CD14-positive monocyte (primary cell): ENCODE measurements at regions not wholly inside any gene's neighbourhood (a gene's known extent, or its start where the extent isn't known, plus 50 kb on each side); places are given as distances from the start of the nearest gene placed in this dataset.

Experiments used
- DNase-seq, 3 donors: peaks; one replicate each; pipeline ENCODE4 v3.0.0-alpha.2; 2011 to 2022
- H2AFZ ChIP-seq: 2 replicates; pipeline ENCODE4 v1.6.0; 2012; ENCODE audit warnings: mild to moderate bottlenecking, low read depth, low read length, inconsistent platforms; ENCODE audit not compliant: insufficient read depth, poor library complexity, severe bottlenecking
- H3K27ac ChIP-seq, 2 donors: 1 replicate in 1 of 2; 2 replicates in 1 of 2; pipeline ENCODE4 v1.5.1; 2012 to 2013; ENCODE audit warnings: low read length in 2 of 2, control low read depth in 1 of 2, inconsistent platforms in 1 of 2, low read depth in 1 of 2, mild to moderate bottlenecking in 1 of 2
- H3K27me3 ChIP-seq, 2 donors: one replicate each; pipeline versions ENCODE4 v1.6.0 to v1.6.1; 2011 to 2013; ENCODE audit warnings: low read length in 2 of 2; ENCODE audit not compliant: control insufficient read depth in 2 of 2, insufficient read depth in 2 of 2
- H3K36me3 ChIP-seq, 2 donors: replicated peaks in 1 of 2; 1 replicate in 1 of 2; 2 replicates in 1 of 2; pipeline versions ENCODE4 v1.5.1 to v1.6.1; 2012 to 2013; ENCODE audit warnings: low read length in 2 of 2, control low read depth in 1 of 2, inconsistent platforms in 1 of 2, mild to moderate bottlenecking in 1 of 2; ENCODE audit not compliant: insufficient read depth in 2 of 2, control insufficient read depth in 1 of 2
- H3K4me1 ChIP-seq, 2 donors: 1 replicate in 1 of 2; 2 replicates in 1 of 2; pipeline versions ENCODE4 v1.5.1 to v1.6.1; 2012 to 2013; ENCODE audit warnings: low read length in 2 of 2, control low read depth in 1 of 2, inconsistent platforms in 1 of 2, mild to moderate bottlenecking in 1 of 2, moderate library complexity in 1 of 2; ENCODE audit not compliant: insufficient read depth in 2 of 2, control insufficient read depth in 1 of 2
- H3K4me2 ChIP-seq: replicated peaks from 2 replicates; pipeline ENCODE3; 2012; ENCODE audit warnings: low read length, moderate library complexity, mild to moderate bottlenecking; ENCODE audit not compliant: poor library complexity, severe bottlenecking; ENCODE audit errors: extremely low read depth
- H3K4me3 ChIP-seq, 3 experiments: fragments of 200-600 bp in 1 of 3; sonication (generic) in 1 of 3; replicated peaks in 1 of 3; 1 replicate in 2 of 3; 2 replicates in 1 of 3; pipeline ENCODE4 v1.5.1; 2011 to 2013; ENCODE audit warnings: low read length in 3 of 3, mild to moderate bottlenecking in 3 of 3, control low read depth in 2 of 3, low read depth in 2 of 3, inconsistent platforms in 1 of 3, moderate library complexity in 1 of 3
- H3K79me2 ChIP-seq: 2 replicates; pipeline ENCODE4 v1.6.0; 2012; ENCODE audit warnings: mild to moderate bottlenecking, control low read depth, inconsistent platforms, low read length, moderate library complexity; ENCODE audit not compliant: insufficient read depth
- H3K9ac ChIP-seq: 2 replicates; pipeline ENCODE4 v1.6.0; 2017; ENCODE audit warnings: low read length, mild to moderate bottlenecking; ENCODE audit not compliant: insufficient read depth, poor library complexity, severe bottlenecking
- H3K9me3 ChIP-seq, 2 donors: replicated peaks in 1 of 2; 1 replicate in 1 of 2; 2 replicates in 1 of 2; pipeline versions ENCODE4 v1.5.1 to v1.6.1; 2012 to 2013; ENCODE audit warnings: low read length in 2 of 2, control low read depth in 1 of 2; ENCODE audit not compliant: control insufficient read depth in 1 of 2, insufficient read depth in 1 of 2
- H4K20me1 ChIP-seq: 2 replicates; pipeline ENCODE4 v1.6.0; 2012; ENCODE audit warnings: mild to moderate bottlenecking, low read length, control low read depth, moderate library complexity; ENCODE audit not compliant: insufficient read depth
- H3K27ac Mint-ChIP-seq, 7 donors: one replicate each; pipeline ENCODE4 v1.8.0; 2020; ENCODE audit warnings: mild to moderate bottlenecking in 7 of 7, mixed read lengths in 7 of 7, moderate library complexity in 6 of 7, inconsistent platforms in 2 of 7
- H3K27me3 Mint-ChIP-seq, 3 donors: one replicate each; pipeline ENCODE4 v1.8.0; 2021 to 2022; ENCODE audit warnings: low read depth in 3 of 3, mild to moderate bottlenecking in 3 of 3, mixed read lengths in 3 of 3, moderate library complexity in 3 of 3, inconsistent platforms in 1 of 3
- H3K36me3 Mint-ChIP-seq, 2 donors: one replicate each; pipeline ENCODE4 v1.8.0; 2020; ENCODE audit warnings: mixed read lengths in 2 of 2, inconsistent platforms in 1 of 2, mild to moderate bottlenecking in 1 of 2
- H3K4me1 Mint-ChIP-seq: one replicate; pipeline ENCODE4 v1.8.0; 2020; ENCODE audit warnings: mild to moderate bottlenecking, mixed read lengths
- H3K4me3 Mint-ChIP-seq, 2 donors: one replicate each; pipeline ENCODE4 v1.8.0; 2020; ENCODE audit warnings: mild to moderate bottlenecking in 2 of 2, mixed read lengths in 2 of 2, moderate library complexity in 1 of 2
- H3K9me3 Mint-ChIP-seq, 7 donors: one replicate each; pipeline ENCODE4 v1.8.0; 2020 to 2022; ENCODE audit warnings: mixed read lengths in 7 of 7, mild to moderate bottlenecking in 6 of 7, moderate library complexity in 6 of 7, inconsistent platforms in 2 of 7
- WGBS: methylation state at CpG from one replicate; pipeline ENCODE4 v1.1.5; 2013; ENCODE audit warnings: missing lambda C conversion rate; ENCODE audit not compliant: insufficient coverage; 5-methylcytosine and 5-hydroxymethylcytosine counted together
- intact Hi-C, 2 donors: fragments of 100-400 bp; cut with micrococcal nuclease; formaldehyde crosslinking; loops; one replicate each; pipeline versions ENCODE4 v1.15.0 to v1.15.1; 2023
- TF ChIP-seq, protein P1 (sequence below): fragments of 200-600 bp; IDR thresholded peaks from one replicate; pipeline ENCODE4 v1.8.0; 2022; ENCODE audit warnings: antibody characterized with exemption, mild to moderate bottlenecking

DNA sequence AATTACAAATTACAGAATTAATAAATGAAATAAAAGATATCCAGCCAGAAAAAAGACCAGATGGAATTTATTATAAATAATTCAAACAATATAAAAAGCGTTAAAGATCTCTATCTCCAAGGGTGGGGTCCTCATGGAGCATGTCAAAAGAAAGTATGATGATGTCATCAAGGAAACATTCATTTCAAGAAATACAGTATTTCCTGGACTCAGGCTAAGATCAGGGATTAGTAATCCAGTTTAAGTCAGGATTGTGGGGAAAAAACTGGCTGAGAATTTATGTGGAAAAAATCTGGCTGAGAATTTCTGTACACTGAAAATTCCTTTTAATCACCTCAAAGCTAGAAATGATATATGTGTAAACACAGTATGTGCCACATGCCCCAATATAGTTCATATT is 1075.3 kb downstream of the XPNPEP1 start:
- peaks cover 0 to 2% (median 0%) of the 10 kb centered on the region in 7 donors for H3K9me3 Mint-ChIP-seq
- Histone ChIP-seq H3K36me3 (no peaks in the 10 kb centered on the region), H4K20me1 (no peaks in the 10 kb centered on the region), H2AFZ (no peak overlapping the region), H3K79me2 (no peaks in the 10 kb centered on the region), H3K9me3 (peaks cover 0 to 4% of the 10 kb centered on the region in 2 donors), H3K4me3 (no peak overlapping the region), H3K9ac (no peak overlapping the region), H3K27ac (no peak overlapping the region), H3K4me2 (no peak overlapping the region), H3K4me1 (no peaks in the 10 kb centered on the region), H3K27me3 (no peaks in the 10 kb centered on the region)
- DNase-seq, result no peak
- no peak overlapping the region for H3K27ac Mint-ChIP-seq
- no peak overlapping the region for H3K4me3 Mint-ChIP-seq
- H3K4me1 Mint-ChIP-seq, result no peaks in the 10 kb centered on the region
- intact Hi-C loops, result no loop called here
- TF ChIP-seq, protein P1, sequence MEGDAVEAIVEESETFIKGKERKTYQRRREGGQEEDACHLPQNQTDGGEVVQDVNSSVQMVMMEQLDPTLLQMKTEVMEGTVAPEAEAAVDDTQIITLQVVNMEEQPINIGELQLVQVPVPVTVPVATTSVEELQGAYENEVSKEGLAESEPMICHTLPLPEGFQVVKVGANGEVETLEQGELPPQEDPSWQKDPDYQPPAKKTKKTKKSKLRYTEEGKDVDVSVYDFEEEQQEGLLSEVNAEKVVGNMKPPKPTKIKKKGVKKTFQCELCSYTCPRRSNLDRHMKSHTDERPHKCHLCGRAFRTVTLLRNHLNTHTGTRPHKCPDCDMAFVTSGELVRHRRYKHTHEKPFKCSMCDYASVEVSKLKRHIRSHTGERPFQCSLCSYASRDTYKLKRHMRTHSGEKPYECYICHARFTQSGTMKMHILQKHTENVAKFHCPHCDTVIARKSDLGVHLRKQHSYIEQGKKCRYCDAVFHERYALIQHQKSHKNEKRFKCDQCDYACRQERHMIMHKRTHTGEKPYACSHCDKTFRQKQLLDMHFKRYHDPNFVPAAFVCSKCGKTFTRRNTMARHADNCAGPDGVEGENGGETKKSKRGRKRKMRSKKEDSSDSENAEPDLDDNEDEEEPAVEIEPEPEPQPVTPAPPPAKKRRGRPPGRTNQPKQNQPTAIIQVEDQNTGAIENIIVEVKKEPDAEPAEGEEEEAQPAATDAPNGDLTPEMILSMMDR, result no peak
- no CpG with 5 or more reads among the region's 1 CpG for WGBS
- H3K27me3 Mint-ChIP-seq, result no peaks in the 10 kb centered on the region
- H3K36me3 Mint-ChIP-seq, result no peaks in the 10 kb centered on the region

DNA sequence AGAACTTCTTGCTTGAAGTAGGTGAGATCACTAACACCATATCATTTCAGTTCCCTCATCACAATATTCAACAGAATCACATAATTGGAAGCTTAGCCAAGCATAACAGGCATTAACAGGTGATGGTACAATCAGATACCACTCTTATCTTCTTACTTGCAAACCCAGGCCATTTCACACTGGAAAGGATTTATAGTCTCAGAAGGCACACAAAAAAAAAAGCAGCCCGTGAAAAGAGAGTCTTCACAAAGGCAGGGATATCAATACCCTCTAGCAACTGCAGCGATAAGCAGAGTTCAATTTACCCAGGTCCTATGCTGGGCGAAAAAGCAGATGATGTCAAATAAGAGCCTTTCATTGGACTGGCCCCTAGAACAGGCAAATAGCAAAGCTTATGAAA is 1082.4 kb downstream of the XPNPEP1 start:
- TF ChIP-seq, protein P1, result no peak
- Histone ChIP-seq H3K79me2 (no peaks in the 10 kb centered on the region), H3K4me1 (no peaks in the 10 kb centered on the region), H3K27ac (no peak overlapping the region), H3K27me3 (no peaks in the 10 kb centered on the region), H4K20me1 (no peaks in the 10 kb centered on the region), H2AFZ (no peak overlapping the region), H3K9me3 (peaks cover 0 to 4% of the 10 kb centered on the region in 2 donors), H3K9ac (no peak overlapping the region), H3K4me3 (no peak overlapping the region), H3K4me2 (no peak overlapping the region), H3K36me3 (no peaks in the 10 kb centered on the region)
- intact Hi-C loops, result no loop called here
- peaks cover 0 to 2% (median 0%) of the 10 kb centered on the region in 7 donors for H3K9me3 Mint-ChIP-seq
- H3K27me3 Mint-ChIP-seq, result no peaks in the 10 kb centered on the region
- WGBS, result 83% methylated on average over 3 of the region's 3 CpGs
- H3K36me3 Mint-ChIP-seq, result no peaks in the 10 kb centered on the region
- no peak overlapping the region for H3K4me3 Mint-ChIP-seq
- no peak for DNase-seq
- no peaks in the 10 kb centered on the region for H3K4me1 Mint-ChIP-seq
- no peak overlapping the region for H3K27ac Mint-ChIP-seq
